Caki2 (cell line): ENCODE measurements at regions not wholly inside any gene's neighbourhood (a gene's known extent, or its start where the extent isn't known, plus 50 kb on each side); places are given as distances from the start of the nearest gene placed in this dataset.

Experiments
- DNase-seq: peaks from one replicate; pipeline ENCODE4 v3.0.0-alpha.2; 2015; ENCODE audit warnings: low read depth
- in situ Hi-C: cut with HindIII; loops from 2 replicates; pipeline ENCODE4 v1.10.0; 2016; ENCODE audit warnings: low sequenced_read_pairs, low pct_unique_long_range_greater_than_20kb, mixed read lengths

DNA sequence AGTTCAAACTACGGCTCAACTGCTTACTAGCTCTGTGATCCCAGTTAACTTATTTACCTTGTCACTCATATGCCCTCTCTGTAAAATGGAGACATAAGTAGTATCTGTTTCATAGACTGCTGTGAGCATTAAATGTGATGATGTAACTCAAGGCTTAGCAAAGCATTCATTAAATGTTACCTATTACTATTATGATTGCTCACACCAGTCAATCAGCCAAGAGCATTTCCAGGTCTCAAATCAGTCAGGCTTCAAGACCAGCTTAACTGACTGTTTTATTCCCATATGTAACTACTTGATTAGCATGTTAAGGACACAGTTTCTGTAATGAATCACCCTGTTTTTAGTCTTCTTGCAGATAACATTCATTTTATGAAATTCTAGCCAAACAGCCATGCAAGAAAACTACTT, 413.3 kb downstream of the MLLT3 start:
- DNase-seq, result no peak
- in situ Hi-C loops, result no loop called here

GRCh38 chr9:20208226-20208625, 414.1 kb downstream of the MLLT3 start:
- in situ Hi-C loops, result no loop called here
- no peak for DNase-seq

- in situ Hi-C loops, result no loop called here
- DNase-seq, result no peak
These were observed 415.1 kb downstream of the MLLT3 start for GRCh38 chr9:20207176-20207575.

DNA sequence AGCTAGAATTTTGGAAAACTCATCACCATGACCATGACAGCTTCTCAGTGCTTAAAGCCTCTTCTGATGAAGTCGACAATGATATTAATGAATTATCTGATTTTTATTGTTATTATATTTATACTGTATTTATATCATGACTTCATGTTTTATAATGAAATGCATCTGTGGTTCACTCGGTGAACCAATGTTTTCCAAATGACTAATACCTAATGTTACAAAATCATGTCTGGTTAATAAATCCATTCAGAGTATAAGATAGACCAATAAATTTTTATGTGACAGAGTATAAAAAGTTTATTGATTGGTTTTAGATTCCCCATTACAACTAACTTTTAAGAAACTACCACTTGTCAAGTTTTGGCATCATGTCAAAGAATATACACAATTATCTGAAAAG, 416.5 kb downstream of the MLLT3 start:
- no peak for DNase-seq
- in situ Hi-C loops, result no loop called here

- DNase-seq, result no peak
- in situ Hi-C loops, result no loop called here
These were observed 412.2 kb upstream of the SLC24A2 start for GRCh38 chr9:20200991-20201431.

- DNase-seq, result no peak
- in situ Hi-C loops, result no loop called here
These were observed 411.7 kb upstream of the SLC24A2 start for GRCh38 chr9:20200581-20200980.

DNA sequence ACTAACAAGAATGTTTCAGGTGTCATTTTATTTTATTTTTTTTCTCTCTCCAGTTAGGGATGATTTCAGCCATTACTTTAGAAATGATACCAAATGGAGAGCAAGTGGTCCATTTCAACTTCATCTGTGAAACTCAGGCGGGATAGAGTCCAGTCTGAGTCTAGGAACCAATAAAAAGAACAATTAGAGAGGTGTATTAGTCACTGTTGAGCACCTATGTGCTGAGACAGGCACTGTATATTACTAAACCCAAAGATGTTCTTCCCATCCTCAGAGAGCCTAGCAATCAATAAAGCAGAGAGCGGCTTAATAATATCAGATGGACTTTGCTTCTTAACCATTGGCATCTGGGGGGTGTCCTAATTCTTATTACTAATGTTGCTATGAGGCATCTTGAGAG, 410.3 kb upstream of the SLC24A2 start:
- DNase-seq, result no peak
- in situ Hi-C loops, result no loop called here

- no peak for DNase-seq
- in situ Hi-C loops, result no loop called here
These were observed 409.3 kb upstream of the SLC24A2 start for GRCh38 chr9:20197976-20198685.

DNA sequence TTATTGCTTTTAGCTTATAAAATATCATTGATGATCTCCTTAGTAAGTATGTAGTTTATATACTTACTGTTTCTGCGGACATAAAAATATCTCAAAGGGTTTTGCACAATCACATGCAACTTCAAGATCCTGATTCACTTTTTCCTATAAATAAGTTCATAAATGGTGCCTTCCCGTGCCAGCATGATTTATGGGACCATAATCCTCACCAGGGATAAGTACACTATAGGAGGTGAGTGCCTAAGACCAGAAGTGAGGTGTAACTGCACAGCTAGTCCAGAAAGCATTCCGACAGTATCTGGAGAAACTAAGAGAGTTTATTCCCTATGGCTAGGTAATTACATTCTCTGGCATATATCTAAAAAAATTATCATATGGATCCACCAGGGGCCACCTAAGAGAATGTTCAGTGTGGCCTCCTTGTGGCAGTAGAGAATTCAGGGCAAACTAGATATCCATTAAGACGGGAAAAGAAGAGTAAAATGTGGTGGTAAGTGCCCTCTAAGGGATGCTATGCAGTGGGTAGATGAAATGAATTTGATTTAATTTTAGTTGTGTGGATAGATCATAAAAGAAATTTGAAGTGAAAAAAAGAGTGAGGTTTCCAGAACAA, 402.5 kb upstream of the SLC24A2 start:
- in situ Hi-C loops, result no loop called here
- DNase-seq, result no peak

DNA sequence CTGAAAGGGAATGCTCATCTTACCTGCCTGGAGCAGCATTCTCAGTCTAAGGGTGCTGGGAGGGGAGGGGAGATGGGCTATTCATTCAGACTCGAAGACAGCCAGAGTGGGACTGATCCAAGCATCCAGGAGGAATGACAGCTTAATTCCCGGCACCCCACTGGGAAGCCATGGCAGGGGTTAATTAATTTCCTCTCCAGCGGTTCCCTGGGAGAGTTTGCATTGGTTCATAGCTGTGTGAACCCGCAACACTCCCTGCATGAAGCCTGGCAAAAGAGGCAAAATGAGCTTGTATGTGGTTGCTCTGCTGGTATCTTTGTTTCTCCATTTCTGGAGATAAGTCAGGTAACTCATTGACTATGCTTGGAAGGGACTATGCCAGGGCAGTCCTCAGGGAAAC, 401.0 kb upstream of the SLC24A2 start:
- in situ Hi-C loops, result no loop called here
- no peak for DNase-seq

GRCh38 chr9:20188616-20189369, 400.0 kb upstream of the SLC24A2 start:
- in situ Hi-C loops, result no loop called here
- no peak for DNase-seq

- DNase-seq, result no peak
- in situ Hi-C loops, result no loop called here
These were observed 398.5 kb upstream of the SLC24A2 start for GRCh38 chr9:20187318-20187717.

GRCh38 chr9:20186823-20187222, 398.0 kb upstream of the SLC24A2 start:
- in situ Hi-C loops, result no loop called here
- DNase-seq, result no peak

- in situ Hi-C loops, result no loop called here
- DNase-seq, result no peak
These were observed 397.4 kb upstream of the SLC24A2 start for GRCh38 chr9:20186231-20186630.

GRCh38 chr9:20184541-20184940, 395.7 kb upstream of the SLC24A2 start:
- in situ Hi-C loops, result no loop called here
- no peak for DNase-seq

DNA sequence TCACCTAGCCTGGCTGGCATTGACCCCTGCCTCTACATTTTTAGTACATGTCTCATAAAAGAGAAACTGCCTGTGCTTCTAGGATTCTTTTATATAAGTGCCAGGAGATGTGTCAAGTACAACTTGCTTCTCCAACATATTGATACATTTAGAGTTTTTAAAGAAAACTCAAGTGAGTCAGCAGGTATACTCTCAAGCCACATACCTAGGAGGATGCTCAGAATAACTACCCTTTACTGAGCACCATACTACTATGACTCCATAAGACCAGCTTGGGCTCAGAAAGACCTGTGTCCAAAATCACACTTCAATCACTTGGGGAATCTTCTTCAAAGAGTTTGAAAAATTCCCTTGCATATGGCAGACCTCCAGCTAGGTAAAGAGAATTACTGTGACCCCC, 389.8 kb upstream of the SLC24A2 start:
- no peak for DNase-seq
- in situ Hi-C loops, result no loop called here

- in situ Hi-C loops, result no loop called here
These were observed 389.4 kb upstream of the SLC24A2 start for GRCh38 chr9:20178197-20178596.

DNA sequence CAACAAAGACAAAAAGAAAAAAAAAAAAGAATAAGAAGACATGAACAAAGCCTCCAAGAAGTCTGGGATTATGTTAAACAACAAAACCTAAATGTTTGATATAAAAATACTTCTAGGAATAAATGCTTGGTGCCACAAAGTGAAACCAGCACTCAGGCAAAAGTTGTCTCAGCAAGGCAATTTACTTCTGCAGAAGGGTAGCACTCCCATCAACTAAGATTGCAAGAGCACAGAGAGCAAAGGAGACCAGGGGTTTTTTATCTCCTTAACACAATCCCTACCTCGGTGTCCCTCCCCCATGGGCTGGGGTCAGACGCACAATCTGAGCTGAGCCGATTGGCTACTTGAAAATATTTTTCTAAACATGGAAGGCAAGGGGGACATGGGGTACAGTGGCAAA, 381.3 kb upstream of the SLC24A2 start:
- in situ Hi-C loops, result no loop called here
- no peak for DNase-seq

More at GRCh38 chr9:20178197-20178596, 389.4 kb upstream of the SLC24A2 start:
- DNase-seq, result no peak

- in situ Hi-C loops, result no loop called here
- no peak for DNase-seq
These were observed 363.4 kb upstream of the SLC24A2 start for GRCh38 chr9:20152151-20152725.
